Right kidney (tissue), 1 donor: ENCODE measurements at regions not wholly inside any gene's neighbourhood (a gene's known extent, or its start where the extent isn't known, plus 50 kb on each side); places are given as distances from the start of the nearest gene placed in this dataset.
"Not testable (repeated sequence)": the region's sequence is repeated elsewhere in the genome, so short reads cannot be mapped to it uniquely, and the experiment has no call there.

Experiments used
- DNase-seq: peaks from one replicate; pipeline ENCODE4 v3.0.0-alpha.2; 2016

GRCh38 chrX:15114743-15115566 lies 154.9 kb downstream of the ASB9 start:
- no peak for DNase-seq

DNA sequence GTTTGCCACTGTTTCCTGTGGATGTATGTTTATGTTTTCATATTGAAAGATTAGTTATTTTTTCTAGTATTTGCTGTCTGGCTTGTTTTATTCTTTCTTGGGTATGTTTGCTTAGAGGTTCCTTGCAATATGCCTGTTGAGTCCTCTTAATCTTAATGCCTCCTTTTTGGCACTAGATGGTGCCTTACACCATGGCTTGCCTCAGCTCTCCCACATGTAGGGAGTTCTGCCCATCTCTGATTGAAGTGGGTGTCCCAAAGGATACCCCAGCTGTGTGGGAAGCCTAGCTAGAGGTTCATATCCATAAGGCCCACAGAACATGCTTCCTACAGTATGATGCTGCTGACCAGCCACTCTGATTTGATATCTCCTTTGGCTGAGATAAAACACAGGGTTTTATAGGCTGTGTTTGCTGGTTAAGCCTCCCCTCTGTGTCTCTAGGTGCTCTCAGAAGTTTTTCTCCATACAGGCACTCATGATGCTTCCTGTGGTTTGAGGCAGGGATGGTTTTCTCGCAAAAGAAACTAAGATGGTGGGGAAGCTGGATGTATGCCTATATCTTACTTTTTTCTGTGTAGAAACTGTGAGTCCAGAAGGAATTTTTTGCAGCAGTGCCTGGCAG lies 162.4 kb downstream of the ASB9 start:
- no peak for DNase-seq

- DNase-seq: no peak
These were observed 171.4 kb downstream of the ASB9 start for GRCh38 chrX:15098505-15098904.

- no peak for DNase-seq
These were observed 182.1 kb downstream of the ASB9 start for GRCh38 chrX:15087747-15088146.

DNA sequence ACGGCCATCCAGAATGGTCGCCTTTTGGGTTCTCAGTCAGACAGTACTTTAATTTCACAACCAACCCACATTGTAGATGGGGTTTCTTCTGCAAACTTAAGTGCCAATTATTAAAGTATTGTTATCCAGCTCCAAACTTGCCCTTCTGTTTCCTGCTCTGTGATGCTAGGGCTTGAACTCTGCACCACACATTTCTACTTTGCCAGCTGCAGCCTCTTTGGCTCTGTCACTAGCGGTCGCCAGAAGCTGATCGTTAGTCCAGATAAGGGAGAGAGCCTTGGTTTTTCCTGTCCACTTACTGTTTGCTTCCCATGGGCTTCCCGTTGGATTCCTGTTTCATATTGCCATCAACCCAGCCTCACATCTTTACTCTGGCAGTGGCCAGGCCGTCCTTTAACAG lies 196.6 kb downstream of the ASB9 start:
- DNase-seq: no peak

GRCh38 chrX:15072880-15073279 lies 197.0 kb downstream of the ASB9 start:
- no peak for DNase-seq

GRCh38 chrX:15072259-15072658 lies 197.6 kb downstream of the ASB9 start:
- no peak for DNase-seq

- peak; percentile 1 for DNase-seq
These were observed 186.3 kb downstream of the MOSPD2 start for GRCh38 chrX:15059474-15059873.

DNA sequence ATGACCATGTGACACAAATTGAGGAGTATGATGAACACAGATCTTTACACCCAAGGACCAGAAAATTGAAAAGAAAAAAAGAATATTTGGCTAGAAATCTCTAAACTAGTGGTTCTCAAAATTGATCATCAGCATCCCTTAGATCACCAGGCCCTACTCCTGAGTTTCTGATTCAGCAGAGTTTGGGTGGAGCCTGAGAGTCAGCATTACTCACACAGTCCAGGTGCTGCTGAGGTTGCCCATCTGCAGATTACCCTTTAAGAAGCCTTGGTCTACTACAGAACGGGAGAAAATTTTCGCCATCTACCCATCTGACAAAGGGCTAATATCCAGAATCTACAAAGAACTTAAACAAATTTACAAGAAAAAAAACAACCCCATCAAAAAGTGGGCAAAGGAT lies 182.8 kb downstream of the MOSPD2 start:
- DNase-seq: no peak

- DNase-seq: no peak
These were observed 182.1 kb downstream of the MOSPD2 start for GRCh38 chrX:15055146-15055930.

DNA sequence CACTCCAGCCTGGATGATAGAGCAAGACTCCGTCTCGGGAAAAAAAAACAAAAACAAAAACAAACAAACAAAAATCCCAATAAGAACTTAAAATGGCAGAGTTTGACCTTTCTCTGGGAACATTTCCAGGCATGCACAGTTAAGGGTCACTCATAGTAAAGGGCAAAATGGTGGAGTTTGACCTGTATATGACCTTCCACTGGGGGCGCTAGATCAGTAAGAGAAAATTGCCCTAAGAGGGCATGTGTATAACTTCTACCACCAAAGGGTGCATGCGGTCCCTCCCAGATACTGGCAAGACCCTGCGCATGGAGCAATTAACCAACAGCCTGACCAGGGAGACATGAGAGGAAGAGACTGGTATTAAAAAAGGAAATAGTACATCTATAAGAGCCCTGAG lies 177.2 kb downstream of the MOSPD2 start:
- no peak for DNase-seq

GRCh38 chrX:15043538-15043937 lies 170.3 kb downstream of the MOSPD2 start:
- no peak for DNase-seq

DNA sequence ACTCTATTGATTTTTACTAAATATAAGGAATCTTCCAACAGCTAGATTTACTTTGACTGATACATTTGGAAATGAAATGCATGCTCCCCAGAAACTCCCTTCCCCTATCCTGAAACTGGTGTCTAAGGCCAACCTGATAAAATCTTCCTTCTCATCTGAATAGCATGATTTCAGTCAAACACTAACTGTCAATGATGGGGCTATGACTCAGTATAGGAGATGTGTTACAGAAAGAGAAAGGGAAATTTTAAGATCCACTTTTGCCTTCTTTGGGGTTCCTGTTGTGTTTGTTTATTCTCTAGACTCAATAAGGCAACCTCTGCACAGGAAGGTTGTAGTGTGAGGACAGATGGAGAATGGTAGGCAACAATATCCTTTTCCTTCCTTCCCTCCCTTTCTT lies 160.7 kb downstream of the MOSPD2 start:
- no peak for DNase-seq

DNA sequence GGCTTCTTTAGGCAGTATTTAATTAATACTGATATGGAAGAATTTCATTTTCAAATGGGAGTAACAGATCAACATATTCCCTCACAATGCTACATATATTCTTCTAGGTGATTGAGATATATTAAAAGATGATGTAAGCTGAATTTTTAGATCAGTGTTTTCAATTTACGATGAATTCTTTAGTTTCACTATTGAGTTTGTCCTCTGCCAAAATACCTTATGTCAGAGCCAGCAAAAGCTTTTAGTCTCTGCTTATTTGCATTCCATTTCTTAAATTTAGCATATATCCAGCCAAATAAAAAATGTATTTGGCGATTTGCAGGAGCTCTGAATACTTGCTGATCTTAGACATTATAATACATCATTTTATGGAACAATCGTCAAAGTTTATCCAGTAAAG lies 144.3 kb downstream of the MOSPD2 start:
- no peak for DNase-seq

GRCh38 chrX:15016051-15016450 lies 142.8 kb downstream of the MOSPD2 start:
- DNase-seq: no peak

- no peak for DNase-seq
These were observed 141.1 kb downstream of the MOSPD2 start for GRCh38 chrX:15014281-15014680.

GRCh38 chrX:15013461-15013860 lies 140.2 kb downstream of the MOSPD2 start:
- DNase-seq: no peak

GRCh38 chrX:14997271-14997670 lies 124.0 kb downstream of the MOSPD2 start:
- no peak for DNase-seq

- not testable (repeated sequence) for DNase-seq
These were observed 111.2 kb downstream of the MOSPD2 start for GRCh38 chrX:14984425-14984824.
